DOHH2 (cell line): ENCODE measurements at regions not wholly inside any gene's neighbourhood (a gene's known extent, or its start where the extent isn't known, plus 50 kb on each side); places are given as distances from the start of the nearest gene placed in this dataset.

Source experiments
- H3F3A ChIP-seq: fragments of 200-600 bp; sonication (generic), shearing (Covaris generic); 2 replicates; pipeline ENCODE4 v1.6.0; 2016; ENCODE audit warnings: antibody characterized with exemption, mild to moderate bottlenecking; ENCODE audit not compliant: control insufficient read depth, insufficient read depth
- H3K27ac ChIP-seq: fragments of 200-600 bp; sonication (generic); 2 replicates; pipeline ENCODE4 v1.5.1; 2014; ENCODE audit warnings: low read depth, mild to moderate bottlenecking, low read length, moderate library complexity
- H3K27me3 ChIP-seq: fragments of 200-600 bp; sonication (generic); 2 replicates; pipeline ENCODE4 v1.6.1; 2014; ENCODE audit warnings: mild to moderate bottlenecking, low read length, mixed read lengths; ENCODE audit not compliant: control insufficient read depth
- H3K36me3 ChIP-seq: fragments of 200-600 bp; sonication (generic); 2 replicates; pipeline ENCODE4 v1.6.1; 2014; ENCODE audit warnings: mild to moderate bottlenecking, low read length, moderate library complexity, mixed read lengths; ENCODE audit not compliant: control insufficient read depth
- H3K4me1 ChIP-seq: fragments of 200-600 bp; sonication (generic); 2 replicates; pipeline ENCODE4 v1.6.1; 2014; ENCODE audit warnings: mild to moderate bottlenecking, low read length, mixed read lengths; ENCODE audit not compliant: control insufficient read depth
- H3K4me2 ChIP-seq: fragments of 200-600 bp; sonication (generic); 2 replicates; pipeline ENCODE4 v1.6.0; 2014; ENCODE audit warnings: mild to moderate bottlenecking, low read length, moderate library complexity
- H3K4me3 ChIP-seq: fragments of 200-600 bp; sonication (generic); 2 replicates; pipeline ENCODE4 v1.5.1; 2014; ENCODE audit warnings: mild to moderate bottlenecking, low read length, mixed read lengths
- H3K79me2 ChIP-seq: fragments of 200-600 bp; sonication (generic); 2 replicates; pipeline ENCODE4 v1.6.1; 2014; ENCODE audit warnings: mild to moderate bottlenecking, low read length, mixed read lengths; ENCODE audit not compliant: control insufficient read depth
- H3K9me2 ChIP-seq: fragments of 200-600 bp; sonication (generic); replicated peaks from 2 replicates; pipeline ENCODE4 v1.6.1; 2014; ENCODE audit warnings: mild to moderate bottlenecking, low read length, mixed read lengths; ENCODE audit not compliant: control insufficient read depth
- H3K9me3 ChIP-seq: fragments of 200-600 bp; sonication (generic); 2 replicates; pipeline ENCODE4 v1.6.1; 2014; ENCODE audit warnings: antibody characterized with exemption, low read length, mixed read lengths; ENCODE audit not compliant: control insufficient read depth, insufficient read depth
- H4K20me1 ChIP-seq: fragments of 200-600 bp; sonication (generic); 2 replicates; pipeline ENCODE4 v1.6.0; 2014; ENCODE audit warnings: low read depth, mild to moderate bottlenecking, antibody characterized with exemption, low read length, moderate library complexity; ENCODE audit not compliant: control insufficient read depth, insufficient read depth
- CTCF ChIP-seq: fragments of 200-600 bp; sonication (generic); IDR thresholded peaks from one replicate; pipeline ENCODE4 v1.5.1; 2014; ENCODE audit warnings: antibody characterized with exemption, mild to moderate bottlenecking, low read depth, low read length; ENCODE audit not compliant: poor library complexity, severe bottlenecking
- EZH2phosphoT487 ChIP-seq: fragments of 200-600 bp; sonication (generic); IDR thresholded peaks from 2 replicates; pipeline ENCODE4 v1.6.1; 2017; ENCODE audit warnings: borderline replicate concordance, mild to moderate bottlenecking, antibody characterized with exemption, low read length, moderate library complexity, mixed read lengths

- H3K79me2 ChIP-seq: no peaks in the 10 kb centered on the region
- no peaks in the 10 kb centered on the region for H3K9me2 ChIP-seq
- no peaks in the 10 kb centered on the region for H3K27me3 ChIP-seq
- no peak overlapping the region for H3K4me2 ChIP-seq
- no peaks in the 10 kb centered on the region for H3F3A ChIP-seq
- no peak overlapping the region for H3K4me3 ChIP-seq
- H4K20me1 ChIP-seq: no peaks in the 10 kb centered on the region
- H3K27ac ChIP-seq: no peak overlapping the region
- H3K9me3 ChIP-seq: no peaks in the 10 kb centered on the region; the same call in 1 of the 2 replicates
- no peaks in the 10 kb centered on the region for H3K4me1 ChIP-seq
- TF ChIP-seq EZH2phosphoT487: no peak
- no peak for TF ChIP-seq CTCF
- no peaks in the 10 kb centered on the region for H3K36me3 ChIP-seq
Measured at GRCh38 chr10:57249615-57250281, 888.7 kb upstream of the ZWINT start.

- H3F3A ChIP-seq: no peaks in the 10 kb centered on the region
- TF ChIP-seq EZH2phosphoT487: no peak
- no peak for TF ChIP-seq CTCF
- H3K4me2 ChIP-seq: no peak overlapping the region
- H3K27me3 ChIP-seq: no peaks in the 10 kb centered on the region
- no peaks in the 10 kb centered on the region for H3K4me1 ChIP-seq
- H3K79me2 ChIP-seq: no peaks in the 10 kb centered on the region
- no peaks in the 10 kb centered on the region; the same call in 1 of the 2 replicates for H3K9me3 ChIP-seq
- no peak overlapping the region for H3K27ac ChIP-seq
- no peaks in the 10 kb centered on the region for H4K20me1 ChIP-seq
- no peaks in the 10 kb centered on the region for H3K36me3 ChIP-seq
- no peaks in the 10 kb centered on the region for H3K9me2 ChIP-seq
- H3K4me3 ChIP-seq: no peak overlapping the region
Measured at GRCh38 chr10:57247271-57247670, 886.2 kb upstream of the ZWINT start.

- no peaks in the 10 kb centered on the region for H3K79me2 ChIP-seq
- H3K9me3 ChIP-seq: no peaks in the 10 kb centered on the region
- no peak overlapping the region for H3K4me2 ChIP-seq
- no peaks in the 10 kb centered on the region for H3F3A ChIP-seq
- H3K4me3 ChIP-seq: no peak overlapping the region
- H3K27me3 ChIP-seq: no peaks in the 10 kb centered on the region
- no peaks in the 10 kb centered on the region for H3K4me1 ChIP-seq
- no peaks in the 10 kb centered on the region for H3K36me3 ChIP-seq
- TF ChIP-seq CTCF (no peak), EZH2phosphoT487 (no peak)
- H3K27ac ChIP-seq: no peak overlapping the region
- no peaks in the 10 kb centered on the region for H4K20me1 ChIP-seq
- H3K9me2 ChIP-seq: no peaks in the 10 kb centered on the region
Measured at GRCh38 chr10:57225920-57226319, 864.9 kb upstream of the ZWINT start.
